Fibroblast of gingiva (primary cell): ENCODE measurements at regions not wholly inside any gene's neighbourhood (a gene's known extent, or its start where the extent isn't known, plus 50 kb on each side); places are given as distances from the start of the nearest gene placed in this dataset.

Source experiments
- DNase-seq: peaks from one replicate; pipeline ENCODE4 v3.0.0-alpha.2; 2011; ENCODE audit warnings: low read depth

GRCh38 chr18:27752944-27753343 is 424.0 kb downstream of the CDH2 start:
- no peak for DNase-seq

GRCh38 chr18:27750923-27751322 is 426.0 kb downstream of the CDH2 start:
- no peak for DNase-seq

DNA sequence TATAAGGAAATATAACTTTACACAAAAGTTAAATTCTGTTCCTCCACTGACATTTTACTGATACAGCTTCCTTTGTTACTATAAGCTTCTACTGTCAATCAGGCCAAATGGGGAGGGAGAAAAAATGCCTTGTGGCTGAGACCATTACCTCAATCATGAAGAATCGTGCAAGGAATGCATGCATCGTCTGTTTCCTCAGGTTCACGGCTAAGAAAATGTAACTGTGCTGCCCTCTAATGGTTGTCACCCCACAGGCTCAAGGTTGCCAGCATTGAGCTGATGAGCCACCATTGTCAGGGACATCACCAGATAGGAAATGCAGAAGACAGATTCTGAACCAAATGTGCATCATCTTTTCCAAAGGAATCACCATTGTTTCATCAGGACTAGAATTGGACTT is 426.9 kb downstream of the CDH2 start:
- DNase-seq, result peak; percentile 13

DNA sequence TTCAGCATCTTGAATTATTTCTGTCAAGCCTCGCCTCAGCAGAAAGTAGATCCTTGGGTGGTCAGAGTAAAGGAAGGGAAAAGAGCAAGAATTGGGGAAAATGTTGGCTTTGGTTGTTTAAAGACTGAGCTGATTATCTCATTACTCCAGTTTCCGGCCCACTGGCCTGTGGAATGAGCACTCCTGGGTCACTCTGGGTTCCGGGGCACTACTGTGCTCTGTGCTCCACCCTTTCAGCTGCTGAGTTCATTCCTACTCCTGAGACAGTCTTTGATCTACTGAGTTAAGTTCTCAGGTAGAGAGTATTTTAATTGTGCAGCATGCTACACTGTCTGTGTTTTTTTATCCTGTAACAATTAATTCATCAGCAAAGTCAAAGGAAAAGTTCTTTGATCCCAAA is 427.7 kb downstream of the CDH2 start:
- no peak for DNase-seq

DNA sequence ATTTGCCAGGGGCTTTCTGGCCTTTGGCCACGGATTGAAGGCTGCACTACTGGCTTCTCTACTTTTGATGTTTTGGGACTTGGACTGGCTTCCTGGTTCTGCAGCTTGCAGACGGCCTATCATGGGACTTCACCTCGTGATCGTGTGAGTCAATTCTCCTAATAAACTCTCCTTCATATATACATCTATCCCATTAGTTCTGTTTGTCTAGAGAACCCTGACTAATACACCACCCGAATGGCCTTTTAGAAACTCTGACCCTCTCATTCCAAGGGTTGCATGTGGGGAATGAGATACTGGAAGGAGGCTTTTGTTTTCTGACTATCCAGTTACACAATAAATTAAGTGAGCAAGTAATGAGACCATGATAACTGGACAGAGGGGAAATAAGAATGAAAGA is 430.7 kb downstream of the CDH2 start:
- no peak for DNase-seq

GRCh38 chr18:27735117-27735516 is 441.8 kb downstream of the CDH2 start:
- no peak for DNase-seq

DNA sequence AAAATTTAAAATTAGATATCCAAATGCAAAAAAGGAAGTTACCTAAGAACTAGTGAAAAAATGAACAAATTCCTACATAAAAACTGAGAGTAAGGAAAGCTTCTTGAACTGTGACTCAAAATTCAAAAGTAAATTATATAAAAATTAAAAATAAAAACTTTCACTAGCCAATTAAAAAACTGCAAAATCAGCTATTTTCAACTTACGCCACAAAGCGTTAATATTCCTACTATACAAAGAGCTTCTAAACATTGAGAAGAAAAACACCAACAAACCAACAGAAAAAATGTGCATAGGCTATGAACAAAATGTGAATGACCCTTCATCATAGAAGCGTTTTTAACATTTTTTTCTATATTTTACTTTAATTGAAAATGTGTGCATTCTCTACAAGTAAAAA is 445.7 kb downstream of the CDH2 start:
- DNase-seq, result no peak

- no peak for DNase-seq
Observed at GRCh38 chr18:27728659-27729058, 448.3 kb downstream of the CDH2 start.

DNA sequence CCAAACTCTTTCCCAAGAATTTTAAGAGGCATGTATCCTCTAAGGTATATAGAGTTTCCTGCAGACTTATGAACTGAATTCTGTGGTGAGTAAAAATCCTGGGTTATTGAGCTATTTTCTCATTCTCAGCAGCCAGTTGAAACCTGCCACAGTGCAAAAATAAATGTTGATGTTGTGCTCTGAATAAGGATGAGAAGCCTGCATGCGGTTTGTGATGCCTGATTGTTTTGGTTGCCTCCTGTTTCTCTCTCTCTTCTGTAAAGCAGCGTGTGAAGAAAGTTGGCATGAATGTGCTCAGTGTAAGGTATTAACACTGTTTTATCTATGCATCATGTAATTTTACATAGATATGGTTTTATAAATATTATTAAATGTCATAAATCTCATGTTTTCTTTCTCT is 452.6 kb downstream of the CDH2 start:
- no peak for DNase-seq

GRCh38 chr18:27723168-27723567 is 453.8 kb downstream of the CDH2 start:
- no peak for DNase-seq

- DNase-seq, result no peak
Observed at GRCh38 chr18:27719680-27720079, 457.2 kb downstream of the CDH2 start.

DNA sequence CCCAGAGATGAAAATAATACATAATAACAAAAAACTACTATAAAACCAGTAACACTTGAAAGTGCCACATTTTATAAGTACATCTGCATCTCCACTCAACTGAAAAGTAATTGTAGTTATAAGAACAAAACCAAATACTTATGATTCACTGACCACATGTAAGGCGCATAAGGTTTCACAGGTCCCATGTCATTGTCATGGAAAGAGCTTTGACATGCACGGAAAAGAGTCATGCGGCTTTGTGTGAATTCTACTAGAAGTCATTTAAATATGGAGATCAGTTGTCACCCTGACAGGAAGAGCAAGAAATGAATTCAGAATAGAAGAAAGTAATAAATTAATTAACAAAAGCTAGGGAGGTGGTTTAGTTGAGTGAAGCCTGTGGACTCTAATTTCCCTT is 459.1 kb downstream of the CDH2 start:
- no peak for DNase-seq

GRCh38 chr18:27717250-27717649 is 459.7 kb downstream of the CDH2 start:
- no peak for DNase-seq

GRCh38 chr18:27715751-27716150 is 461.2 kb downstream of the CDH2 start:
- no peak for DNase-seq

- peak; percentile 63 for DNase-seq
Observed at GRCh38 chr18:27713738-27714095, 463.2 kb downstream of the CDH2 start.

DNA sequence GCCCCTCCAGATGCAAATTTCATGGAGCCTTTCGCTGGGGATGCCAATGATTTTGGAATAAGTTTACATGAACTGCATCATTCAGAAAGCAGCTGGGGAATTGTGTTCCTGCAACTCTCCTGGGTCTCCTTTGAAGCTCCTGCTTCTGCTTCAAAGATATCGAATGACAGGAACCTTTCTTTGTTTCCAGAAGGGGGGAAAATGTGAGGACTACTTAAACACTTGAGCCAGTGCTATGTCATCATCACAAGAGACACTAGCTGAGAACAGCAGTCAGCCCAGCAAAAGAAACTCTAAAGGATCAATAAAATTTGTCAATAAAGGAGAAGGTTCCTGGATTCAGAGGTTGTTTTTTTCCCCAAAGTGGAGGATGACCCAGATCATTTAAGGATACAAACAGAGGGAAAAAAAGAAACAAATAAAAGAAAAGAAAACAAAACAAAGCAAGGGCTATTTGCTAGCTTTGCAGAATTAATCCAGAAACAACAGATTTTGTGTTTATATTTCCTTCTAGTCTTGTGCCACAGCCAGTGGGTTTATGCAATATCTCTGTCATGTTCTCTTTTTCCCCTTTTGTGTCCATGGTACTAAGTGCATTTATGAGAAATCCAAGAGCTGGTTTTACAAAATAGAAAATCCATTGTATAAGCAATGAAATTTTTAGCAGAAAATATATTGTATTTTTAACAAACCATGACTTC is 463.7 kb downstream of the CDH2 start:
- DNase-seq, result no peak

GRCh38 chr18:27712066-27712465 is 464.9 kb downstream of the CDH2 start:
- DNase-seq, result no peak

DNA sequence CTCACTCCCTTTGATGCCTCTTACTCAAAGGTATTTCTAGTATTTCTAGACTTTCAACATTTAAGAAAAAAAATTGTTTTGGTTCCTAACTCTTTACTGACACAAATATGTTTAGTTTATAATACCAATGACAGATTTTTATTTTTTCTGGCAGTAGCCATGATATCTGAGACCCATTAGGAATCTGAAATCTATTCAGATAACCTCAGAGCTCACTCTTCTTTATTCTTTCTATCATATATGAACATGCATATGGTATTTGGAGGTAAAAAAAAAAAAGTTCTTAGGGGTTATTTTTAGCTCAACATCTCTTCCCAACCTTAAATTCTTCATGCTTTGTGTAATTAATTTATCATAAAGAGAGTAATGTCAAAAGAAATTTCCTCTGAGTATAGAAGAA is 465.5 kb downstream of the CDH2 start:
- DNase-seq, result no peak

DNA sequence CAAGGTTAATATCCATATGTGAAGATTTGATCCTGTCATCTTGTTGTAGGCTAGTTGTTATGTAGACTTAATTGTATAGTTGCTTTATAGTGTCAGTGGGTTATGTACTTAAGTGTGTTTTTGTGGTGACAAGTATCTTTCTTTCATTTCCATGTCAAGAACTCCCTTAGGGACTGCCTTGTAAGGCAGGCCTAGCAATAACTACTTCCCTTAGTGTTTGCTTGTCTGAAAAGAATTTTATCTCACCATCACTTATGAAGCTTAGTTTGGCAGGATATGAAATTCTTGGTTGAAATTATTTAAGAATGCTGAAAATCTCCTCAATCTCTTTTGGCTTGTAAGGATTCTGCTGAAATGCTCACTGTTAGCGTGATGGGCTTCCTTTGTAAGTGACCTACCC is 467.6 kb downstream of the CDH2 start:
- no peak for DNase-seq

- DNase-seq, result peak; percentile 20
Observed at GRCh38 chr18:27707201-27707600, 469.7 kb downstream of the CDH2 start.

GRCh38 chr18:27704736-27705361 is 472.1 kb downstream of the CDH2 start:
- DNase-seq, result no peak

- no peak for DNase-seq
Observed at GRCh38 chr18:27699137-27699536, 477.8 kb downstream of the CDH2 start.

- DNase-seq, result no peak
Observed at GRCh38 chr18:27696148-27696547, 480.8 kb downstream of the CDH2 start.

DNA sequence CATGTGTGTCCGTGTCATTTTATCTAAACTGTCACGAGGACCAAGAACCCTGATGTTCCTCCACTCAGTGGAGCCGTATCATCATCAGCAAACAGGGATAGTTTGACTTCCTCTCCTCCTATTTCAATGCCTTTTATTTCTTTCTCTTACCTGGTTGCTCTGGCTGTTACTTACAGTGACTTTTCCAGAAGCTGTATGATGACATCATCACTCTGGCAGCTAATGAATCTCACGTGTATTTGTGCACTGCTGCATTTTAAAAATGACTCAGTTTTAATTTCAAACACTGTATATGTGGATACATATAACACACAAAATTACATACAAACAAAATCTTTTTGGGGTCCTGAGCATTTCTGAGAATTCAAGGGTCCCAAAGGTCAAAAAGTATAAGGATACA is 481.4 kb downstream of the CDH2 start:
- no peak for DNase-seq
